ENCODE measurements at regions not wholly inside any gene's neighbourhood (a gene's known extent, or its start where the extent isn't known, plus 50 kb on each side); places are given as distances from the start of the nearest gene placed in this dataset.

DNA sequence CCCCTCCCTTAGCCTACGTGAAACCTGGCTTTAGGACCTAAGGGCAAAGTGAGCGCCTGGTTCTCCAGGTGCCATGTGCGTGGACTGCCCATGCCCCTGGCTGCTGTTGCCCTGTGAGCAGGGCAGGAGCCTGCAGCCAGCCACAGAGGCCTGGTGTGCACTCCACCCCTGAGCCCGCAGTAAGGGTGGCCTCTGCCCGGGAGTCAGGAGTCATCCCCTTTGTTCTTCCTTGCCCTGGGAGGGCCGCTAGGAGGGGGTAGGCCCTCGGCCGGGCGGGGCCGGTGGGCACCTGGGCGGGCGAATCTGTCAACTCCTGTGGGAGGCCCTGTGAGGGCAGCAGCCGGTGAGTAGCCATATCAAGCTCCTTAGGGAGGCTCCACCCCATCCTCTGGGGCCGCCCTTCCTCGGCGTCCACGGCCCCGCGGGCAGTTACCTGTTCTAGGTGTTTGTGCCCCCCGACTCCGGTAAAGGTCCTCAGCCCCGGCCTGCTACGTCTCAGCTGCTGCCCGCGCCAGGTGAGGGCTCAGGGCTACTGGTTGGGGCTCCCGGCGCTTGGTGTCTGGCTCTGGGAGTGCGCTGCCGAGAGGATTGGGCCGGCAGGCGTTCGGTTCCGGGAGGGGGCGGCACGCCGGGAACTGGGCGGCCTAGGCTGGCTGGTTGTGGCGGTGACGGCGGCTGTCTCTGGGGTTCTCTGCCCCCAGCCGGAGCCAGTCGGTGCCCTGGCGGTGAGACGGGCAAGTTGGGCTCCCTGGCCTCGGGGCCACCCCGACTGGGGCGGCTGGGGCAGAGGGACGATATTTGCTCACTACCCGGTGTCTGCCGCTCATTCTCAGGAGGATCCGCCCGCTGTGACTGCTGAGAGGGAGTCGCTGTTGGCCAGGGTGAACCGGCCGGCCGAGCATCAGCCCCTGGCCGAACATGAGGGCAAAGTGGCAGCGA lies 1060.2 kb downstream of the TECRL start:
- Histone ChIP-seq H3K27me3 (ENCODE audit: control insufficient read depth, insufficient read depth) (no peaks in the 10 kb centered on the region), H3K9me3 (ENCODE audit: control insufficient read depth, low read length) (no peaks in the 10 kb centered on the region), H3K27ac (ENCODE audit: low read length) (no peak overlapping the region), H3K4me1 (ENCODE audit: control insufficient read depth, insufficient read depth, low read length) (no peaks in the 10 kb centered on the region), H3K4me3 (ENCODE audit: low read length) (no peak overlapping the region)
- intact Hi-C loops (cut with DNase I), result no loop called here
- whole genome bisulfite sequencing, result 89% methylated on average over 58 of the region's 58 CpGs
- DNase-seq (peak; percentile 5 to 54 (median 26)), ATAC-seq (peak; percentile 42 to 43)

DNA sequence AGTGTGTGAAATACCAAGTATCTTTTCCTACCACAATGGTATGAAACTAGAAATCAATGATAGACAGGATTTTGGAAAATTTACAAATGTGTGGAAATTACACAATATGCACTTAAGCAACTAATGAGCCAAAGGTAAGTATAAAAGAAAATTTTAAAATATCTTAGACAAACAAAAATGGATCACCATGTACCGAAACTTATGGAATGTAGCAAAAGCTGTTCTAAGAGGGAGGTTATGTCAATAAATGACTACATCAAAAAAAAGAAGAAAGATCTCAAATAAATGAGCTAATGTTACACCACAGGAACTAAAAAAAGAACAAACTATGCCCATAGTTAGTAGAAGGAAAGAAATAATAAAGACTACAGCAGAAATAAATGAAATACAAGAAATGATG lies 1084.1 kb downstream of the TECRL start:
- H3K4me1 ChIP-seq (ENCODE audit: control insufficient read depth, insufficient read depth, low read length), result no peaks in the 10 kb centered on the region
- 64% methylated on average over 1 of the region's 1 CpG for WGBS
- H3K4me3 ChIP-seq (ENCODE audit: low read length), result no peak overlapping the region
- H3K9me3 ChIP-seq (ENCODE audit: control insufficient read depth, low read length), result no peaks in the 10 kb centered on the region
- intact Hi-C loops (cut with DNase I), result no loop called here
- no peaks in the 10 kb centered on the region for H3K27me3 ChIP-seq (ENCODE audit: control insufficient read depth, insufficient read depth)
- H3K27ac ChIP-seq (ENCODE audit: low read length), result no peak overlapping the region
- no peak for DNase-seq
- ATAC-seq, result no peak

DNA sequence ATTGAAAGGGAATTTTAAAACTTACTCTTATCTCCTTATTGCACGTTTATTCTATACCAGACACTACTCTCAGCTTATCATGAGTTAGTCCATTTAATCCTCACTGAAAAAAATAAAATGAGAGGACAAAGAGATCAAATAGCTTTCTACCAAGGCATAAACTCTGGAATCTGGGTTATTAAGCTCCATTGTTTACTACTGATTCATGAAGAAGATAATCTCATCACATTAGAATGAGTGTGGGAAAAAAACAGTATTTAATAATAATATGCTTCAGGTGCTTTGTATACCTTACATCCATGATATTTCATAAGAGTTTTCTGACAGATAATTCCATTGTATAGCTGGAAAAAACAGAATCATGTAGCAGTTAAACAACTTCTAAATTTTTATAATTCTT lies 1092.6 kb downstream of the TECRL start:
- 0% methylated on average over 1 of the region's 1 CpG for WGBS
- Histone ChIP-seq H3K27ac (ENCODE audit: low read length) (no peak overlapping the region), H3K9me3 (ENCODE audit: control insufficient read depth, low read length) (no peaks in the 10 kb centered on the region), H3K27me3 (ENCODE audit: control insufficient read depth, insufficient read depth) (no peaks in the 10 kb centered on the region), H3K4me3 (ENCODE audit: low read length) (no peak overlapping the region), H3K4me1 (ENCODE audit: control insufficient read depth, insufficient read depth, low read length) (no peaks in the 10 kb centered on the region)
- intact Hi-C loops (cut with DNase I), result no loop called here
- ATAC-seq, result no peak
- DNase-seq, result no peak

DNA sequence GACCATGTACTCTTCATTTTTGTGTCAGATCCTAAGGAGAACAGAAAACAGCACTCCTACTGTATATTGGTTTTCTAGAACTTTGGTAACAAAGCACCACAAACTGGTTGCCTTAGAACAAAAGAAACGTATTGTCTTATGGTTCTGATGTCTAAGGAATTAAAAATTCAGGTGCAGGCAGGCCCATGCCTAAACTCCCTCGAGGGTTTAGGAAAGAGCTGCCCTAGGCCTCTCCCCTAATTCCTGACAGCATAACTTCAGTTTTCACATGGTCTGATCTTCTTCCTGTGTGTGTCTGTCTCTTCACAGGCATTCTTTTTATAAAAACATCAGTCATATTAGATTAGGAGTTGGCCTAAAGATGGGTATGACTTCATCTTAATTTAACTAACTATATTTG lies 1093.6 kb downstream of the TECRL start:
- 37% methylated on average over 2 of the region's 2 CpGs for WGBS
- Histone ChIP-seq H3K4me1 (ENCODE audit: control insufficient read depth, insufficient read depth, low read length) (no peaks in the 10 kb centered on the region), H3K27ac (ENCODE audit: low read length) (no peak overlapping the region), H3K27me3 (ENCODE audit: control insufficient read depth, insufficient read depth) (no peaks in the 10 kb centered on the region), H3K9me3 (ENCODE audit: control insufficient read depth, low read length) (no peaks in the 10 kb centered on the region), H3K4me3 (ENCODE audit: low read length) (no peak overlapping the region)
- DNase-seq, result no peak
- ATAC-seq, result no peak
- intact Hi-C loops (cut with DNase I), result no loop called here

- H3K4me3 ChIP-seq (ENCODE audit: low read length), result no peak overlapping the region
- H3K27me3 ChIP-seq (ENCODE audit: control insufficient read depth, insufficient read depth), result no peaks in the 10 kb centered on the region
- intact Hi-C loops (cut with DNase I), result no loop called here
- H3K27ac ChIP-seq (ENCODE audit: low read length), result no peak overlapping the region
- no peak for ATAC-seq
- H3K9me3 ChIP-seq (ENCODE audit: control insufficient read depth, low read length), result no peaks in the 10 kb centered on the region
- no peak for DNase-seq
- no peaks in the 10 kb centered on the region for H3K4me1 ChIP-seq (ENCODE audit: control insufficient read depth, insufficient read depth, low read length)
Measured at GRCh38 chr4:63308697-63309096, 1100.6 kb downstream of the TECRL start.

- no peaks in the 10 kb centered on the region for H3K27me3 ChIP-seq (ENCODE audit: control insufficient read depth, insufficient read depth)
- H3K9me3 ChIP-seq (ENCODE audit: control insufficient read depth, low read length), result no peaks in the 10 kb centered on the region
- no peak overlapping the region for H3K27ac ChIP-seq (ENCODE audit: low read length)
- 82% methylated on average over 1 of the region's 1 CpG for WGBS
- no peak overlapping the region for H3K4me3 ChIP-seq (ENCODE audit: low read length)
- ATAC-seq (no peak), DNase-seq (no peak)
- no peaks in the 10 kb centered on the region for H3K4me1 ChIP-seq (ENCODE audit: control insufficient read depth, insufficient read depth, low read length)
- intact Hi-C loops (cut with DNase I), result no loop called here
Measured at GRCh38 chr4:63302792-63303191, 1106.5 kb downstream of the TECRL start.

- H3K4me1 ChIP-seq (ENCODE audit: control insufficient read depth, insufficient read depth, low read length), result no peaks in the 10 kb centered on the region
- ATAC-seq, result peak in 1 of 2 donors; percentile 59
- no peaks in the 10 kb centered on the region for H3K27me3 ChIP-seq (ENCODE audit: control insufficient read depth, insufficient read depth)
- H3K9me3 ChIP-seq (ENCODE audit: control insufficient read depth, low read length), result no peaks in the 10 kb centered on the region
- intact Hi-C loops (cut with DNase I), result no loop called here
- no peak overlapping the region for H3K4me3 ChIP-seq (ENCODE audit: low read length)
- no peak overlapping the region for H3K27ac ChIP-seq (ENCODE audit: low read length)
- no peak for DNase-seq
- WGBS, result 88% methylated on average over 1 of the region's 1 CpG
Measured at GRCh38 chr4:63302078-63302477, 1107.2 kb downstream of the TECRL start.

GRCh38 chr4:63296773-63297172 lies 1112.5 kb downstream of the TECRL start:
- H3K4me1 ChIP-seq (ENCODE audit: control insufficient read depth, insufficient read depth, low read length), result no peaks in the 10 kb centered on the region
- 51% methylated on average over 1 of the region's 1 CpG for WGBS
- intact Hi-C loops (cut with DNase I), result no loop called here
- no peak overlapping the region for H3K27ac ChIP-seq (ENCODE audit: low read length)
- H3K9me3 ChIP-seq (ENCODE audit: control insufficient read depth, low read length), result no peaks in the 10 kb centered on the region
- no peak overlapping the region for H3K4me3 ChIP-seq (ENCODE audit: low read length)
- ATAC-seq (no peak), DNase-seq (no peak)
- H3K27me3 ChIP-seq (ENCODE audit: control insufficient read depth, insufficient read depth), result no peaks in the 10 kb centered on the region

DNA sequence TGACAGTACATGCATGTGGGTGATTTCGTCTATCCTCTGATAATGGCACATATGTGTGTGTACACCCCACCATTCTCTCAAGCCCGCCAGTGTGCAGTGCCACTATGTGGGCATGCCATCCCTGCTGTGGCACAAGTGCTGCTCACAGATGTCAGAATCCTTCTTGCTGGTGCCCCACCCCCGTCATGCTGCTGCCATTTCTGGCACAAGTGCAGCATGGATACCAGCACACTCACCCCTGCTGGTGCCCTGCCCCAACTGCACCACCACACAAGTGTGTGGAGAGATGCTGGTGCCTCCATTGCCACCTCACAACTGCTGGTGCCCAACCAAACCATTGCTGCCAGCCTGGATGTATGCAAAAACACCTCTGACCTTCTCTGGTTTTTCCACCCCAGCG lies 1133.8 kb downstream of the TECRL start:
- Histone ChIP-seq H3K4me3 (ENCODE audit: low read length) (no peak overlapping the region), H3K27me3 (ENCODE audit: control insufficient read depth, insufficient read depth) (no peaks in the 10 kb centered on the region), H3K27ac (ENCODE audit: low read length) (no peak overlapping the region), H3K4me1 (ENCODE audit: control insufficient read depth, insufficient read depth, low read length) (no peaks in the 10 kb centered on the region), H3K9me3 (ENCODE audit: control insufficient read depth, low read length) (no peaks in the 10 kb centered on the region)
- ATAC-seq (no peak), DNase-seq (peak in 1 of 3 donors; percentile 16)
- 73% methylated on average over 4 of the region's 4 CpGs for WGBS
- intact Hi-C loops (cut with DNase I), result no loop called here

- H3K4me3 ChIP-seq (ENCODE audit: low read length), result no peak overlapping the region
- intact Hi-C loops (cut with DNase I), result no loop called here
- no peaks in the 10 kb centered on the region for H3K4me1 ChIP-seq (ENCODE audit: control insufficient read depth, insufficient read depth, low read length)
- no peaks in the 10 kb centered on the region for H3K9me3 ChIP-seq (ENCODE audit: control insufficient read depth, low read length)
- no peaks in the 10 kb centered on the region for H3K27me3 ChIP-seq (ENCODE audit: control insufficient read depth, insufficient read depth)
- no peak overlapping the region for H3K27ac ChIP-seq (ENCODE audit: low read length)
- 84% methylated on average over 1 of the region's 1 CpG for WGBS
- ATAC-seq (no peak), DNase-seq (no peak)
Measured at GRCh38 chr4:63269156-63269555, 1140.1 kb downstream of the TECRL start.

DNA sequence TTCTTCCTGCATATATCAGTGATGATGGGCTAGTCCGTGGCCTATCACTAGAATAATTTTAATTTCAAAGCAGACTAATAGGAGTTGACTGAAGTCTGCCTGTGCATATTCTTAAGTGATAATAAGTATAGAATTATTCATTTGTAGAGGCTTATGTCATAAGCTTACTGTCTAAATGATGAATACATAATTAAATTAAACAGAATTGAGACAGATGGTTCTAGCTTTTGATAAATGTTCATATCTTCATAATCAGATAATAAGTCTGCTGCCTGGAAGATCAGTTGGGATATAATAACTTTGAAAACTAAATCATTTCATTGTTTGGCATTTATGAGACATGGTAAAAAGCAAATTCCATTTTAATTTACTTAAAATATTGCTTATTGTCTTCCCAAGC lies 1175.6 kb downstream of the TECRL start:
- H3K4me3 ChIP-seq (ENCODE audit: low read length), result no peak overlapping the region
- intact Hi-C loops (cut with DNase I), result no loop called here
- no peaks in the 10 kb centered on the region for H3K27me3 ChIP-seq (ENCODE audit: control insufficient read depth, insufficient read depth)
- H3K9me3 ChIP-seq (ENCODE audit: control insufficient read depth, low read length), result no peaks in the 10 kb centered on the region
- H3K27ac ChIP-seq (ENCODE audit: low read length), result no peak overlapping the region
- no peaks in the 10 kb centered on the region for H3K4me1 ChIP-seq (ENCODE audit: control insufficient read depth, insufficient read depth, low read length)
- DNase-seq (no peak), ATAC-seq (no peak)
- 42% methylated on average over 1 of the region's 1 CpG for WGBS

GRCh38 chr4:63232058-63232457 lies 1177.2 kb downstream of the TECRL start:
- WGBS, result 54% methylated on average over 1 of the region's 1 CpG
- Histone ChIP-seq H3K27ac (ENCODE audit: low read length) (no peak overlapping the region), H3K4me1 (ENCODE audit: control insufficient read depth, insufficient read depth, low read length) (no peaks in the 10 kb centered on the region), H3K9me3 (ENCODE audit: control insufficient read depth, low read length) (no peaks in the 10 kb centered on the region), H3K27me3 (ENCODE audit: control insufficient read depth, insufficient read depth) (no peaks in the 10 kb centered on the region), H3K4me3 (ENCODE audit: low read length) (no peak overlapping the region)
- intact Hi-C loops (cut with DNase I), result no loop called here
- DNase-seq (no peak), ATAC-seq (no peak)

Data from right cardiac atrium (tissue), 5 donors.